Spleen (tissue), 11 donors: ENCODE measurements at regions not wholly inside any gene's neighbourhood (a gene's known extent, or its start where the extent isn't known, plus 50 kb on each side); places are given as distances from the start of the nearest gene placed in this dataset.

Source experiments
- DNase-seq: peaks from one replicate; pipeline ENCODE4 v3.0.0-alpha.2; 2020
- H3K27ac ChIP-seq, 8 donors: fragments of 200-600 bp; sonication (generic) in 7 of 8; 1 replicate in 4 of 8; 2 replicates in 4 of 8; pipeline versions ENCODE4 v1.5.0 to v1.8.0; 2016 to 2021; ENCODE audit warnings: inconsistent platforms in 4 of 8, mild to moderate bottlenecking in 4 of 8, moderate library complexity in 1 of 8
- H3K27me3 ChIP-seq, 7 donors: fragments of 200-600 bp; sonication (generic) in 6 of 7; replicated peaks in 1 of 7; 1 replicate in 4 of 7; 2 replicates in 3 of 7; pipeline versions ENCODE4 v1.5.0 to v1.8.0; 2016 to 2021; ENCODE audit warnings: inconsistent platforms in 3 of 7, mild to moderate bottlenecking in 1 of 7
- H3K36me3 ChIP-seq, 6 donors: fragments of 200-600 bp; sonication (generic) in 5 of 6; 1 replicate in 4 of 6; 2 replicates in 2 of 6; pipeline versions ENCODE4 v1.5.0 to v1.8.0; 2016 to 2021; ENCODE audit warnings: inconsistent platforms in 2 of 6
- H3K4me1 ChIP-seq, 6 donors: fragments of 200-600 bp; sonication (generic) in 5 of 6; 1 replicate in 3 of 6; 2 replicates in 3 of 6; pipeline versions ENCODE4 v1.5.0 to v1.8.0; 2016 to 2021; ENCODE audit warnings: inconsistent platforms in 3 of 6
- H3K4me3 ChIP-seq, 8 donors: fragments of 200-600 bp; sonication (generic) in 7 of 8; 1 replicate in 4 of 8; 2 replicates in 4 of 8; pipeline versions ENCODE4 v1.5.0 to v1.8.0; 2016 to 2021; ENCODE audit warnings: inconsistent platforms in 4 of 8, mild to moderate bottlenecking in 4 of 8, moderate library complexity in 2 of 8
- H3K9me3 ChIP-seq, 8 donors: fragments of 200-600 bp; sonication (generic) in 7 of 8; 1 replicate in 4 of 8; 2 replicates in 4 of 8; pipeline versions ENCODE4 v1.5.0 to v1.8.0; 2016 to 2021; ENCODE audit warnings: inconsistent platforms in 4 of 8
- CTCF ChIP-seq, 11 experiments: fragments of 200-600 bp in 7 of 11; fragments of 450-650 bp in 4 of 11; sonication (generic) in 4 of 11; IDR thresholded peaks in 8 of 11; conservative IDR thresholded peaks in 3 of 11; 1 replicate in 7 of 11; 2 replicates in 4 of 11; pipeline versions ENCODE4 v1.4.0 to v1.8.0; 2016 to 2021; ENCODE audit warnings: antibody characterized with exemption in 11 of 11, inconsistent platforms in 4 of 11, mild to moderate bottlenecking in 1 of 11
- POLR2A ChIP-seq, 3 donors: fragments of 450-650 bp; IDR thresholded peaks; one replicate each; pipeline ENCODE4 v1.5.1; 2017; ENCODE audit warnings: antibody characterized with exemption in 3 of 3, mild to moderate bottlenecking in 1 of 3
- POLR2AphosphoS5 ChIP-seq, 3 donors: sonication (generic); formaldehyde crosslinking; IDR thresholded peaks; one replicate each; pipeline ENCODE4 v1.5.1; 2017; ENCODE audit warnings: antibody characterized with exemption in 3 of 3
- WGBS, 5 donors: extraction: QIAGEN DNeasy Blood & Tissue Kit in 3 of 5; methylation state at CpG; one replicate each; pipeline versions ENCODE4 v1.1.5 to v1.1.7; 2013 to 2018; 5-methylcytosine and 5-hydroxymethylcytosine counted together
- intact Hi-C: fragments of 100-400 bp; cut with DNase I; formaldehyde crosslinking; loops from one replicate; pipeline ENCODE4 v1.15.0; 2023; ENCODE audit warnings: low total_unique reads
- donor health status: healthy with polysubstance abuse.
- donor health status: DM: no; HTN: no; CAD: no; lungs with moderate emphysema.
- donor health status: DM: no; HTN: no; CAD: no.
- donor health status: Bipolar disorder and iron deficiency.
- donor health status: healthy.
- donor health status: DM: no; HTN: no; CAD: no.
- donor health status: DM: yes; HTN: yes; CAD: no.

GRCh38 chr1:95406279-95406678 is 172.3 kb downstream of the RWDD3 start:
- Histone ChIP-seq H3K27me3 (peaks cover 0 to 5% (median 0%) of the 10 kb centered on the region in 7 donors), H3K27ac (no peak overlapping the region), H3K36me3 (no peaks in the 10 kb centered on the region), H3K9me3 (peaks cover 0 to 27% (median 14%) of the 10 kb centered on the region in 8 donors), H3K4me1 (no peaks in the 10 kb centered on the region), H3K4me3 (no peak overlapping the region)
- intact Hi-C loops = no loop called here
- 39 to 74% (median 52%) methylated on average over 1 of the region's 1 CpG for WGBS, 5 donors
- TF ChIP-seq POLR2AphosphoS5 (IDR thresholded peaks at IDR 0.05) = no peak
- TF ChIP-seq CTCF (IDR thresholded peaks at IDR 0.05 in 8 of 11, conservative IDR thresholded peaks at IDR 0.05 in 3 of 11) = no peak
- TF ChIP-seq POLR2A (IDR thresholded peaks at IDR 0.05) = no peak
- no peak for DNase-seq

GRCh38 chr1:95407131-95407885 is 173.3 kb downstream of the RWDD3 start:
- intact Hi-C loops = no loop called here
- no peak for DNase-seq
- no peaks in the 10 kb centered on the region for H3K36me3 ChIP-seq
- peaks cover 0 to 27% (median 14%) of the 10 kb centered on the region in 8 donors for H3K9me3 ChIP-seq
- H3K4me1 ChIP-seq = no peaks in the 10 kb centered on the region
- no peak overlapping the region for H3K27ac ChIP-seq
- H3K4me3 ChIP-seq = no peak overlapping the region
- peaks cover 0 to 5% (median 0%) of the 10 kb centered on the region in 7 donors for H3K27me3 ChIP-seq
- 47 to 65% (median 56%) methylated on average over 10 of the region's 10 CpGs for WGBS, 5 donors
- TF ChIP-seq POLR2A (IDR thresholded peaks at IDR 0.05) (no peak), POLR2AphosphoS5 (IDR thresholded peaks at IDR 0.05) (no peak), CTCF (IDR thresholded peaks at IDR 0.05 in 8 of 11, conservative IDR thresholded peaks at IDR 0.05 in 3 of 11) (no peak)

GRCh38 chr1:95407886-95408291 is 173.9 kb downstream of the RWDD3 start:
- intact Hi-C loops = no loop called here

More at GRCh38 chr1:95407886-95408291, 173.9 kb downstream of the RWDD3 start:
- Histone ChIP-seq H3K27ac (no peak overlapping the region), H3K9me3 (peaks cover 0 to 24% (median 14%) of the 10 kb centered on the region in 8 donors), H3K4me3 (no peak overlapping the region), H3K4me1 (no peaks in the 10 kb centered on the region), H3K27me3 (peaks cover 0 to 5% (median 0%) of the 10 kb centered on the region in 7 donors), H3K36me3 (no peaks in the 10 kb centered on the region)
- no peak for DNase-seq
- 55 to 68% (median 60%) methylated on average over 8 of the region's 8 CpGs for WGBS, 5 donors
- TF ChIP-seq POLR2AphosphoS5 (IDR thresholded peaks at IDR 0.05) (no peak), CTCF (IDR thresholded peaks at IDR 0.05 in 8 of 11, conservative IDR thresholded peaks at IDR 0.05 in 3 of 11) (no peak), POLR2A (IDR thresholded peaks at IDR 0.05) (no peak)
